Fibroblast of skin of back (primary cell): ENCODE measurements at regions not wholly inside any gene's neighbourhood (a gene's known extent, or its start where the extent isn't known, plus 50 kb on each side); places are given as distances from the start of the nearest gene placed in this dataset.
A peak's percentile ranks its signal among the peaks of the same experiment; 100 is the strongest.
"Not testable (repeated sequence)": the region's sequence is repeated elsewhere in the genome, so short reads cannot be mapped to it uniquely, and the experiment has no call there.

Experiments used
- DNase-seq: peaks from one replicate; pipeline ENCODE4 v3.0.0-alpha.2; 2013

GRCh38 chr3:197367081-197367780 is 68.8 kb upstream of the DLG1 start:
- peak; percentile 92 for DNase-seq

- DNase-seq, result peak; percentile 72
Observed at GRCh38 chr3:197366301-197367044, 68.1 kb upstream of the DLG1 start.

GRCh38 chr3:197365586-197365985 is 67.2 kb upstream of the DLG1 start:
- DNase-seq, result no peak

- DNase-seq, result no peak
Observed at GRCh38 chr3:197364410-197365071, 66.1 kb upstream of the DLG1 start.

- DNase-seq, result no peak
Observed at GRCh38 chr3:197363553-197364409, 65.4 kb upstream of the DLG1 start.

- no peak for DNase-seq
Observed at GRCh38 chr3:197362081-197362480, 63.7 kb upstream of the DLG1 start.

- not testable (repeated sequence) for DNase-seq
Observed at GRCh38 chr3:197360095-197360494, 61.7 kb upstream of the DLG1 start.

GRCh38 chr3:197359476-197359875 is 61.1 kb upstream of the DLG1 start:
- DNase-seq, result not testable (repeated sequence)

GRCh38 chr3:197356741-197357140 is 58.3 kb upstream of the DLG1 start:
- DNase-seq, result no peak

GRCh38 chr3:197356275-197356674 is 57.9 kb upstream of the DLG1 start:
- no peak for DNase-seq

GRCh38 chr3:197355713-197356112 is 57.3 kb upstream of the DLG1 start:
- no peak for DNase-seq

- peak; percentile 58 for DNase-seq
Observed at GRCh38 chr3:197354568-197355001, 56.2 kb upstream of the DLG1 start.

GRCh38 chr3:197353867-197354567 is 55.6 kb upstream of the DLG1 start:
- no peak for DNase-seq

GRCh38 chr3:197353001-197353866 is 54.8 kb upstream of the DLG1 start:
- no peak for DNase-seq

- peak; percentile 62 for DNase-seq
Observed at GRCh38 chr3:197352382-197352781, 54.0 kb upstream of the DLG1 start.

GRCh38 chr3:197350446-197350845 is 52.0 kb upstream of the DLG1 start:
- no peak for DNase-seq

GRCh38 chr3:197349368-197349767 is 51.0 kb upstream of the DLG1 start:
- peak; percentile 39 for DNase-seq
